ENCODE measurements at regions not wholly inside any gene's neighbourhood (a gene's known extent, or its start where the extent isn't known, plus 50 kb on each side); places are given as distances from the start of the nearest gene placed in this dataset.

DNA sequence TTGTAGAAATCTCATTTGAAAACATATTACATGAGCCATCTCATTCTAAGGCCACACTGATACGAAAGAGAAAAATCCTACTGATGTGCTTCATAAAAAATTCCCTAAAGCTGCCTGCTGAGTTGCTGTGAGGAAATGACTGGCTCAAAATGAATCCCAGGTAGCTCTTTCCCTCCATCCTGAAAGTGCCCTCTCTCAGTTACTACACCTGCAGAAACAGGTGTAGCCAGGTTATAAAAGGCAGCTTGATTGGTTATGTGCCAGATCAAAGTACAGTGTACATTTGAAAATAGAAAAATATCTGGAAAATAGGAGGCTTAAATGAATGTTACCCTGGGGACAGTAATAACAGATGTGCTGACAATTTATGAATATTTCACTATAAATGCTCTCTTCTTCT is 833.4 kb upstream of the ADGRL4 start:
- DNase-seq (no peak), ATAC-seq (ENCODE audit: insufficient read depth, low FRiP score) (no peak)
- H3K27ac ChIP-seq (ENCODE audit: low read depth in 1 of 2, low read length in 1 of 2), result no peak overlapping the region
- no peaks in the 10 kb centered on the region for H3K36me3 ChIP-seq (ENCODE audit: control insufficient read depth in 4 of 4, insufficient read depth in 4 of 4, low read length in 4 of 4)
- no peak overlapping the region for H3K9ac ChIP-seq (ENCODE audit: insufficient read depth in 1 of 2, low read length in 2 of 2)
- TF ChIP-seq, protein P1, sequence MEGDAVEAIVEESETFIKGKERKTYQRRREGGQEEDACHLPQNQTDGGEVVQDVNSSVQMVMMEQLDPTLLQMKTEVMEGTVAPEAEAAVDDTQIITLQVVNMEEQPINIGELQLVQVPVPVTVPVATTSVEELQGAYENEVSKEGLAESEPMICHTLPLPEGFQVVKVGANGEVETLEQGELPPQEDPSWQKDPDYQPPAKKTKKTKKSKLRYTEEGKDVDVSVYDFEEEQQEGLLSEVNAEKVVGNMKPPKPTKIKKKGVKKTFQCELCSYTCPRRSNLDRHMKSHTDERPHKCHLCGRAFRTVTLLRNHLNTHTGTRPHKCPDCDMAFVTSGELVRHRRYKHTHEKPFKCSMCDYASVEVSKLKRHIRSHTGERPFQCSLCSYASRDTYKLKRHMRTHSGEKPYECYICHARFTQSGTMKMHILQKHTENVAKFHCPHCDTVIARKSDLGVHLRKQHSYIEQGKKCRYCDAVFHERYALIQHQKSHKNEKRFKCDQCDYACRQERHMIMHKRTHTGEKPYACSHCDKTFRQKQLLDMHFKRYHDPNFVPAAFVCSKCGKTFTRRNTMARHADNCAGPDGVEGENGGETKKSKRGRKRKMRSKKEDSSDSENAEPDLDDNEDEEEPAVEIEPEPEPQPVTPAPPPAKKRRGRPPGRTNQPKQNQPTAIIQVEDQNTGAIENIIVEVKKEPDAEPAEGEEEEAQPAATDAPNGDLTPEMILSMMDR (IDR thresholded peaks at IDR 0.05; ENCODE audit: control extremely low read depth, extremely low read depth), result no peak
- 86 to 90% methylated on average over 1 of the region's 1 CpG for WGBS, 2 donors
- H3K27me3 ChIP-seq (ENCODE audit: control insufficient read depth in 3 of 3, insufficient read depth in 3 of 3, low read length in 2 of 3), result no peaks in the 10 kb centered on the region
- H3K4me1 ChIP-seq (ENCODE audit: control insufficient read depth in 5 of 5, insufficient read depth in 5 of 5, low read length in 5 of 5), result no peaks in the 10 kb centered on the region
- no peaks in the 10 kb centered on the region for H3K9me3 ChIP-seq (ENCODE audit: control insufficient read depth in 4 of 4, insufficient read depth in 3 of 4, low read length in 3 of 4)
- H3K4me3 ChIP-seq, result no peak overlapping the region

DNA sequence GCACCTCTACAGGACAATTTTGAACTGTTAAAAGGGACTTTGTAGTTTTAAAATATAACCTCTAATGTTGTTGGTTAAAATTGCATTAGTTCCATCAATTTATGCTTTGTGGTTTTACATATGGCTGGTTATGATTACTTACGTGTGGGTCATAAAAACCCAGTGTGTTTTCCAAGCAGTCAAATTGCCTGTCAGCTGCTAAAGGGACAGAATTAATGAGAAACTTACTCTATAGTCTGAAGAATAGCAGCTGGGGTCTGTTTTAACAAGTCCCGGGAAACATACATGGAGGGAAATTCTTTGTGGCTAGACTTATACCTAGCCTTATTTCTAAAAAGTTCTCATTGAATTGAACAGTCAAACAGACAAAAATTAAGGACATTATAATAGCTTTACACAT is 820.9 kb upstream of the ADGRL4 start:
- 73 to 83% methylated on average over 2 of the region's 2 CpGs for WGBS, 2 donors
- H3K9ac ChIP-seq (ENCODE audit: insufficient read depth in 1 of 2, low read length in 2 of 2), result no peak overlapping the region
- ATAC-seq (ENCODE audit: insufficient read depth, low FRiP score) (no peak), DNase-seq (no peak)
- no peak overlapping the region for H3K4me3 ChIP-seq
- H3K27me3 ChIP-seq (ENCODE audit: control insufficient read depth in 3 of 3, insufficient read depth in 3 of 3, low read length in 2 of 3), result no peaks in the 10 kb centered on the region
- no peaks in the 10 kb centered on the region for H3K36me3 ChIP-seq (ENCODE audit: control insufficient read depth in 4 of 4, insufficient read depth in 4 of 4, low read length in 4 of 4)
- no peak overlapping the region for H3K27ac ChIP-seq (ENCODE audit: low read depth in 1 of 2, low read length in 1 of 2)
- TF ChIP-seq, protein P1 (IDR thresholded peaks at IDR 0.05; ENCODE audit: control extremely low read depth, extremely low read depth), result no peak
- H3K9me3 ChIP-seq (ENCODE audit: control insufficient read depth in 4 of 4, insufficient read depth in 3 of 4, low read length in 3 of 4), result no peaks in the 10 kb centered on the region
- H3K4me1 ChIP-seq (ENCODE audit: control insufficient read depth in 5 of 5, insufficient read depth in 5 of 5, low read length in 5 of 5), result no peaks in the 10 kb centered on the region

DNA sequence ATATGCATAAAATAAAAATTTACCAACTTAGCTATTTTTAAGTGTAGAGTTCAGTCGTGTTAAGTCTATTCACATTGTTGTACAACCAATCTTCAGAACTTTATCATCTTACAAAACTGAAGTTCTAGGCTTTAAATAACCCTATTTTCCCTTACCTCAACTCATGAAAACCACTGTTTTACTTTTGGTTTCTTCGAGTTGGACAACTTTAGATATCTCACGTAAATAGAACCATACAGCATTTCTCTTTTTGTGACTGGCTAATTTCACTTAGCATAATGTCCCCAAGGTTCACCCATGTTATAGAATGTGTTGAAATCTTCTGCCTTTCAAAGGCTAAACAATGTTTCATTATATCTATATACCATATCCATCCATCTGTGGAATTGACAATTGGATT is 819.0 kb upstream of the ADGRL4 start:
- Histone ChIP-seq H3K36me3 (ENCODE audit: control insufficient read depth in 4 of 4, insufficient read depth in 4 of 4, low read length in 4 of 4) (no peaks in the 10 kb centered on the region), H3K27ac (ENCODE audit: low read depth in 1 of 2, low read length in 1 of 2) (no peak overlapping the region), H3K27me3 (ENCODE audit: control insufficient read depth in 3 of 3, insufficient read depth in 3 of 3, low read length in 2 of 3) (no peaks in the 10 kb centered on the region), H3K4me3 (no peak overlapping the region), H3K9me3 (ENCODE audit: control insufficient read depth in 4 of 4, insufficient read depth in 3 of 4, low read length in 3 of 4) (no peaks in the 10 kb centered on the region), H3K4me1 (ENCODE audit: control insufficient read depth in 5 of 5, insufficient read depth in 5 of 5, low read length in 5 of 5) (no peaks in the 10 kb centered on the region), H3K9ac (ENCODE audit: insufficient read depth in 1 of 2, low read length in 2 of 2) (no peak overlapping the region)
- no peak for DNase-seq
- WGBS, 2 donors, result 85 to 87% methylated on average over 3 of the region's 3 CpGs
- TF ChIP-seq, protein P1 (IDR thresholded peaks at IDR 0.05; ENCODE audit: control extremely low read depth, extremely low read depth), result no peak
- no peak for ATAC-seq (ENCODE audit: insufficient read depth, low FRiP score)

DNA sequence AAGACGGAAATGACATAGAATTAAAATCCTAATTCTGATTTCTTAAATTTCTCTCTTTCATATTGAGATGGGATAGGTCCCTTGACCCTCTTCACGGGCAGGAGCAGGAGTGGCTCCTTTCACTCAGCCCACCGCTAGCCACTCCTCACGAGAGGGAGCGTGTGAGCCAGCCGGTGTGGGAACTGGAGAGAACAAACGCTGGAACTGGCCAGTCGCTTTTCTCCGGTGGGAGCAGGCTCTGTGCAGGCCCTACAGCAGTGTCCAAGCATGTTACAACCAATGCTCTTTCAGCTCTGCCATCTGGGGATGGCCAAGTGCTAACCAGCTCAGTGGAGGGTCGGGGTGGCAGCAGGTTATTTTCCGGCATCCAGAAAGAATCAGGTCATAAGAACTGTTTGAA is 815.5 kb upstream of the ADGRL4 start:
- ATAC-seq (ENCODE audit: insufficient read depth, low FRiP score), result no peak
- H3K4me3 ChIP-seq, result no peak overlapping the region
- TF ChIP-seq, protein P1 (IDR thresholded peaks at IDR 0.05; ENCODE audit: control extremely low read depth, extremely low read depth), result no peak
- no peaks in the 10 kb centered on the region for H3K9me3 ChIP-seq (ENCODE audit: control insufficient read depth in 4 of 4, insufficient read depth in 3 of 4, low read length in 3 of 4)
- no peaks in the 10 kb centered on the region for H3K27me3 ChIP-seq (ENCODE audit: control insufficient read depth in 3 of 3, insufficient read depth in 3 of 3, low read length in 2 of 3)
- WGBS, 2 donors, result 92 to 95% methylated on average over 11 of the region's 11 CpGs
- DNase-seq, result no peak
- H3K4me1 ChIP-seq (ENCODE audit: control insufficient read depth in 5 of 5, insufficient read depth in 5 of 5, low read length in 5 of 5), result no peaks in the 10 kb centered on the region
- no peaks in the 10 kb centered on the region for H3K36me3 ChIP-seq (ENCODE audit: control insufficient read depth in 4 of 4, insufficient read depth in 4 of 4, low read length in 4 of 4)
- H3K27ac ChIP-seq (ENCODE audit: low read depth in 1 of 2, low read length in 1 of 2), result no peak overlapping the region
- no peak overlapping the region for H3K9ac ChIP-seq (ENCODE audit: insufficient read depth in 1 of 2, low read length in 2 of 2)

Measured in lung (tissue), 11 donors.